Stimulated activated CD8-positive, alpha-beta memory T cell treated with anti-CD3 and anti-CD28 coated beads, Interleukin-15, amount 100 ng/mL, for 24 hours (primary cell): ENCODE measurements at regions not wholly inside any gene's neighbourhood (a gene's known extent, or its start where the extent isn't known, plus 50 kb on each side); places are given as distances from the start of the nearest gene placed in this dataset.

Experiments used
- DNase-seq: peaks from one replicate; pipeline ENCODE4 v3.0.0-alpha.2; 2020; ENCODE audit warnings: low read depth

DNA sequence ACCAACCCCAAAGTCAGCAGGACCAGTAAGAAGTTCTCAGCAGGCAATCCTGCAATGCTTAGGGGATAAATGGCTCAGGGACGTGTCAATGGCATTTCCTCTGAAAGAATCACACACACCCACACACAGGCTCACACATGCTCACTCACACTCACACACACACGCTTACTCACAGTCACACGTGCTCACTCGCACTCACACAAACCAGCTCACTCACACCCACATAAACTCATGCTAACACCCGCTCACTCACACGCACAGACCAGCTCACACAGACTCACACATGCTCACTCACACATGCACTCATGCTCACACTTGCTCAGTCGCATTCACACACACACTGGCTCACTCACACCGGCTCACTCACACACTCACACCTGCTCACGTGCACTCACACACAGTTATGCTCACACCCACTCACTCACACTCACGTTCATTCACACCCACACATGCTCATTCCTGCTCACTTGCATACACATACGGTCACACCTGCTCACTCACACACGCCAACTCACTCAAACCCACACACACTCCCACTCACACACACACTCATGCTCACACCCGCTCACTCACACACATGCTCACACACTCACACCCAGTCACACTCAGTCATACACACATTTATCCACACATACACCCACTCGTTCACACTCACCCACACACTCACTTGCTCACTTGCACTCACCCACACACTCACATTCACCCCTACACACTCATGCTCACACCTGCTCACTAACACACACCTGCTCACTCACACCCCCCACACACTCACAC is 436.8 kb downstream of the BCL11B start:
- DNase-seq: no peak

DNA sequence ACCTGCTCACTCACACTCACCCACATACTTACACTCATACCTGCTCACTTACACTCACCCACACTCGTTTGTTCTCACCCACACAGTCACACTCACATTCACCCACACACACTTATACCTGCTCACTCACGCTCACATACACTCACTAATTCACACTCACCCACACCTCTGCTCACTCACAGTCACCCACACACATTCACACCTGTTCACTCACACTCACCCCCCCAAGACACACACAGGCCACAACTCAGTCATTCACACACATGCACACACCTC is 436.2 kb downstream of the BCL11B start:
- no peak for DNase-seq

GRCh38 chr14:98840091-98840490 is 431.9 kb downstream of the BCL11B start:
- no peak for DNase-seq

DNA sequence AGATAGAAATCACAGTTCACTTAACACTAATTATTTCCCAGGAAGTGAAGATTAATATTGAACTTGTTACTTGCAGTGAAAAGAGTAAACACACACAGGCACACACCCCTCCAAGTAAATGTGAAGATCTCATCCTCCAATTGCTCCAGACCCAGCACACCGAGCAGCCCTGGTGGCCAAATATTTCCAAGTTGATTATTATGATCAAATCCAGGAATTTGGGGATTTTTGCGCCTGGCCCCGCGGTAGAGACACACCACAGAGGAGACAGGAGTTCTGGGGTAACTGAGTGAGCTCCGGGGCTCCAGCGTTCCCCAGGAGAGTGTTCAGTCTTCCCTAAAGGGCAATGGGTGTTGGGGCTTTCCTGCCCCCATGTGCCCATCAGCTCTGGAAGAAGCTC is 431.5 kb downstream of the BCL11B start:
- DNase-seq: no peak

DNA sequence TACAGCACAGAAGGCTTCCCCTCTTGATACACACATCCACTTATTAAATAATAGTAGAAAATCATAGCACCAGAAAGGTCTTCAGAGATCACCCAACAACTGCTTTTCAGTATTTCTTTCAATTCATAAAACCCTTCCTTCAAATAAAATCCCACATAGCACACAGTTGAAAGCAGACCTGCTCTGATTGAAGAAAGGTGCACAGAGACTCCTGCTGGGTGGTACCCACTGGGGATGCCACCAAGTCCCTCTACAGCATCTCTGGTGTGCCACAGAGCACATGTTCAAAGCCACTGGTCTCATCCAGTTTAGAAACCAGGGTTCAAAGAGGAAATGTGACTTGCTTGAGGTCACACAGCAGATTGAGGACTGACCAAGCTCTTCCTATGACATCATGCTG is 427.5 kb downstream of the BCL11B start:
- DNase-seq: no peak

DNA sequence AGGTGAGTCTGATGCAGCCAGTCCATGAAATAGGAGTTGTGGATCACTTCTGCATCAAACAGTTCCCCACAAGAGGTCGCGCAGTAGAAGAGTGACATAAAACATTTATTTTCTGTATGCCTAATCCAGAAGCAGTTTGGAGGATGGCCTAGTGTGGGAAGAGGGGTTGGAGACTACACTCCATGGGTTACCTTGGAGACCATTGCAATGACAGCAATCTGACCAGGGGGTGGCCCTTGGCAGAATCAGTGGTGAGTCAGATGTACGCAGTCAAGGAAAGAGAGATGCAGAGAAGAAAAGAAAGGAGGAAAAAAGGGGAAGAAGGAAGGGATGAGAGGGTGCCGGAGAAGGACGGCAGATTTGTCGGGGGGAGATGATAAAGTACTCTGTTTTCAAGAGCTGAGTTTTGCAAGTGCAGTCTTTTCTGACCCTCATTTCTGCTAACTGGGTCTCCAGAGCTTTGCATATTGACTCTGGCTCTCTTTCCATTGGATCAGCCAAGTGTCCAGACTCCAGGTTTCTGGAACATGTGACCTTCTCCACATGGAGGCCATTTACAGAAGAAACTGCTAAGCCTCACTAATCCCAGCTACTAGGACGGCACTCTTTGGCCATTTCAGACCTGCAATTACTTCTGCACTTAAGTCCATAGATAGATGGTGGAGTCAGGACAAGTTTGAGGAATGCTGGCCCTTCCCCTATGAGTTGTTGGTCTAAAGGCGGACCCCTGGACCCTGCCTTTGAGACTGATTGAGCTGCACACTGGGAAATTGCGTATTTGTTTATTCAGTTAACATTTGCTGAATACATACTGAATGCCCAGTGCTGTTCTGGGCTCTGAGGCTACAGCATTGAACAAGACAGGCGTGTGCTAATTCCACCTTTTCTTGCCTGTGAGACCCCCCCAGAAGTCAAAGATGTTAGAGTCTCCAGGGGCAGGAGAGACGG is 424.2 kb downstream of the BCL11B start:
- DNase-seq: no peak

DNA sequence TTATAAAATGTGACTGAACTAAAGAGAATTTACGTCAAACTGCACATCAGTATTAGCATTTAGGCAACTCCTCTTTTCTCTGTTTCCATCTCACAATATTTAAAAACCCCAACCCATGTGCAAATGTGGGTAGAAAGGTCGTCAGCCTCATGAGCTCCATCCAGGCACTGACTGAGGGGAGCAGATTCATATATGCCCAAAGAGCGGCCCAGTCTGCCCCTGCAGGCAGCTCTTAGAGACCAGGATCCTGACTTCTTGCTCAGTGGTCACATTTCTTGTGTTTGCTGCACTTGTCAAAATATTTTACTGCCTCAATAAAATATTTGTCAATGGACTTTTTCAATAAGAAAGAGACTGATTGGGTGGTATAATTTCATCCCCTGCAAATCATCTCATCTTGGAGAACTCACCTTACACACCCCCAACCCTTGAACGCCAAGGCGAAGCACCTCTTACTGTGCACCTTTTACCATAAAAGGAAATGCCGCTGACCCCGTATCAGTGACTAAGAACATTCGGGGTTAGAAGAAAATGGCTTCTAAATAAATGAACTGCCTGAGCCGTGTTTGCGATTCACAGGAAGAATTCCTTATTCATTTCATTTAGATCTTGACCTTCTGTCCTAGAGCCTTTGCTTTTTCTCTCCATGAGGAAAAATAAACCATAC is 418.8 kb downstream of the BCL11B start:
- DNase-seq: no peak

DNA sequence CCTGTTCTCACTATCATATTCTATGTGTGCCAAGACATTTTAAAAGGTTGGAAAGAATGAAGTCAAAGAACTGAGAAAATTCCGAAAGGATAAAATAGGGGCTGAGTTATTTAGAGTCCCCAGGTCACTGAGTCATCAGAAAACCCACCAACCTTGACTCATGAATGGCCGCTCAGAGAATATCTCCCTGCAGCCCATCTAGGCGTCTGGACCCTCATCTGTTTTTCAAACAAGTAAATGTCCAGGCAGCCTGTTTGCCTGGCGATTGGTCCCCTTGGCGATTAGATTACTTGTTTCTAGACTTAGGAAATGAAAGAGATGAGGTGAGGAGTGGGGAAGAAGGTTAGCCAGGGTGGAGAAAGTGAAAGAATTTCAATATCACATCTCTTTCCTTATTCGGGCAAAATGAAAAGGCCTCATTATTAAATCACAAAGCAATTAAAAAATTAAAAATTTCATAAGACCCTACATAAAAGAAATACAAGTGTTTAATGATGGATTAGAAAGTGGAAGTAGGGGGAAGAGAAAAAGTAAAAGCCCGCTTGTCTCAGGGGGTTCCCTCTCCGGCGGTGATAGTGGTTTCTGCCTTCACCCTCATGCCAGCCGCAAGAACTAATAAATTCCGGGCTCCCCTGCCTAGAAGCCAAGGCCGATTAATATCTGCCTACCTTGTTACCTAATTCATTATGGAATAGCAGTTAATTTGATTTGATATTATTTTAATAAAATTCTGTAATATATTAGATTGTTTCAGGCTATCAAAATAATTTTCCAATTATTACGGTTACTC is 415.9 kb downstream of the BCL11B start:
- DNase-seq: no peak

DNA sequence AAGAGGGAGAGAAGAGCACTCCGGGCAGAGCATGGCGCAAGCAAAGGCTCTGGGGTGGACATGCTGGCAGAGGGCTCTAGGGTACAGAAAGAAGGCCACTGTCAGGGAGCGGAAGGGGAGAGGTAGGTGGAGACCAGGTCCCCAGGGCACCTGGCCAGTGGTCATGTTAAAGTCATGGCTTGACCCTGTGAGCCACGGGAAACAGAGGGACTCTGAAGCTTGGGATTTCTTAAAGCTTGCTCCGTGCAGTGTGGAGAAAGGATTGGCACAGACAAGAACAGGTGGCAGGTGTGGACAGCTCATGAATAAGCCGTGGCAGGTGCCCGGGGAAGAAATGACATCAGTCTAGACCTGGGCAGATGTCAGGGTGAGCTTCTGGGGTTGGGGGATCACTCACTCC is 413.8 kb downstream of the BCL11B start:
- DNase-seq: no peak

DNA sequence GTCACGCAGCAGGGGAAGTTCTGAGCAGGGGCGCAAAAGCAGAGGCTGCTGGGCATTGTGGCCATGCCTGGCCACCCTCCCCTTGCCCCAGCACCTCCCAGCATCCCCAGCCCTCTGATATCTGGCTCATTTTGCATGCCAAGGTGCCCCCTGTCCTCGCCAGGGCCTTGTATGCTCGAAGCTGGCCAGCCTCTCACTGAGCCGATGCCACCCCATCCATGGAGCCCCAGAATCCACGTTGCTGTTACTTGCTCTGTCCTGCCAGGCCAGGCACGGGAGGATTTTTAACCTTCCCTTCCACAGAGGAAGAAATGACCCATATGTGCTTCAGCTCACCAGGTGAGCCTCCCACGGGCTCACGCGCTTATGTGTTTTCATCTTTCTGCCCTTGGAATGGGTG is 413.4 kb downstream of the BCL11B start:
- DNase-seq: no peak

GRCh38 chr14:98859301-98859700 is 412.7 kb downstream of the BCL11B start:
- no peak for DNase-seq

DNA sequence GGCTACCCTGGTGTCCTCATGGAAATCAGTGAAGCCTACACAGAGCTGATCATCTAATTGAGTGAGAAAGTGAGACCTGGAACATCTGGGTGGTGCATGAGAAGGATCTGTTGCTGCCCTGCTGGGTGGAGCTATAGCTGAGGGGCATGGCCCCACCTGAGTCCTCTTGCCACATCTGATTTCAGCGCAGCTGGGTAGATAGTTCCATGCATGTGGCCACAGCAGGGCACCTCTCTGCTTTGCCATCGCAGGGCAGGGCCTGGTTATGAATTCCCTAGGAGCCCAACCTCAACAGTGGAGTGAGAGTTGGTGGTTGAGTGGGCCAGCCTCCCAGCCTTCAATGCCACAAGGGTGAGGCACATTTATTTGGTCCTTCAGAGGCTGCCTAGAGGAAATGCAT is 407.8 kb downstream of the BCL11B start:
- DNase-seq: no peak

GRCh38 chr14:98867146-98867545 is 404.9 kb downstream of the BCL11B start:
- DNase-seq: no peak

DNA sequence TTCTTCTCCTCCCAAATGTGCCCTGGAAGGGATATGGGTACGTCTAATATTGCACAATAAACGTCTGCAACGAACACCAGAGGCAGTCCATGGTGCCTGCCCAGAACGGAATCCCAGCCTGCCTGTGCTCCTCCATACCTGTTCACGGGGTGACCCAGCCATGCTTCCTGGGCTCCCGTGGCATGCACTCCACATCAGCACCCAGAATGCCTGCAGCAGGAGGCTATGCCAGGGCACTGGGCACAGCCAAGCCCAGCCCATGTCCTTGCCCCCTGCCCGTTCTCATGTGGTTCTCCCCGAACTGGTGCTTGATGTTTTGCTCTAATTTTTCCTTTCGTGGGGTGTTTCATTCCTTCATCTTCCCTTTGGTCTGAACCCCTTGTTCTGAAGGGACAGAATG is 404.3 kb downstream of the BCL11B start:
- no peak for DNase-seq

DNA sequence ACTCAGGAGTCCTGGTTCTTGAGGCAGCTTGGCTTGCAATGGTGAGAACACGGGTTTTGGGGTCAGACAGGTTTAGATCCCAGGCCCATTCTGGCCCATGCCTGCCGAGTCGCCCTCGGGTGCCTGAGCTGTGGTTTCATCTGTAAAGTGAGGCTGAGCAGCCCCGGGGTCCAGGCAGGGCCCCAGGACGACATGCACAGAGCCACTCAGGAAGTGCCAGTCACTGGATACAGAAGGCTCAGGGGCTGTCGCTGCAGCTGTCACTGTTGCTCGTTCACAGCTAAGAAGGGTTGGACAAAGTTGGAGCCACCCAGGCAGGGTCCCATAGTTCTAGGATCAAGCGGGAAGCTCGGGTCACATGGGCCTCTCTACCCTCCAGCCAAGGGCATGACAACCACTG is 403.1 kb downstream of the BCL11B start:
- no peak for DNase-seq

- DNase-seq: no peak
These were observed 400.2 kb downstream of the BCL11B start for GRCh38 chr14:98871796-98872195.

DNA sequence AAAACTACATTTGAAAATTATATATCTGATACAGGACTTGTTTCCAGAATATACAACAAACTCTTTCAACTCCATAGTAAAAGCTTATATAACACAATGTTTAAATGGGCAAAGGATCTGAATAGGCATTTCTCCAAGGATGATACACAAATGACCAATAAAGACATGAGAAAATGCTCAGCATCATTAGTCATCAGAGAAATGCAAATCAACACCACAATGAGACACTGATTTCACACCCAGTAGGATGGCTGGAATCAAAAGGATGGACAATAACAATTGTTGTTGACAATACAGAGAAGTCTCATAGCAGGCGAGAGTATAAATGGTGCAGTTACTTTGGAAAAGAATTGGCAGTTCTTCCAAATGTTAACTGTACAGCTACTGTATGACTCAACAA is 394.9 kb downstream of the BCL11B start:
- no peak for DNase-seq

- no peak for DNase-seq
These were observed 393.7 kb downstream of the BCL11B start for GRCh38 chr14:98878282-98878681.

DNA sequence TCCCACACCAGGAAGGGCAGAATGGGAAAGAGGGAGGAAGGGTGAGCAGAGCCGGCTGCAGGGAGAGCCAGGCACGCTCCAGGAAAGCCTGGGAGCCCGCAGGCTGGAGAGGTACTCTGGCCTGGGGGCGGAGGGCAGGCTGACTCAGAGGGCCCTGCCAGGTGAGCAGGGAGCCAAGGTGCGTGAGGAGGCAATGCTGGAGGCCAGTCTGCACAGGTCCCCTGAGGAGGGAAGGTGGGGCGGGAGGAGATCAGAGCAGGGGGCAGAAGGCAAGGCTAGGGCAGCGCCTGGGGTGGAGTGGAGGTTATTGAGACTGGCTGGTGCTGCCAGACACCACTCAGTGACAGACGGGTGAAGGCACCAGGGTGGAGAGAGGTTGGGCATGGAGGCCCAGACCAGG is 385.0 kb downstream of the BCL11B start:
- no peak for DNase-seq

DNA sequence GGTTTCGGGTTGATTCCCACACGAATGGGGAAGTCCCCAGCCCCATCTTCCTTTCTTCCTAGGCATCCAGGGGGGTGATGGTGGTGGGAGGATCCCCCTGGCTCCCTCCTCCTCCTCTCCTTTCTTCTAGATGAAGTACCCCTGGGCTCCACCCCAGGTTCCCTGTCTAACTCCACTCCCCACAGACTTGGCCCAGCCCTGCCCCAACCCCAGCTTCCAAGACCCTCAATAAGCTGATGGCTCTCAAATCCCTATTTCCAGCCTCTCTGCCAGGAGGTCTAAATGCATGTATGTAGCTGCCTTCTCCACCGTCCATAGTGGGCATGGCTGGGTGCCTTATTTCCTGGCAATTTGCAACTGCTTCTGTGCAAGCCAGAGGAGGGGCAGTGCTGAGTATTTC is 383.7 kb downstream of the BCL11B start:
- no peak for DNase-seq

GRCh38 chr14:98888927-98889835 is 382.8 kb downstream of the BCL11B start:
- DNase-seq: no peak
